SK-N-SH treated with all-trans-retinoic acid at 6 μM for 48 hours (cell line): ENCODE measurements at regions not wholly inside any gene's neighbourhood (a gene's known extent, or its start where the extent isn't known, plus 50 kb on each side); places are given as distances from the start of the nearest gene placed in this dataset.
A peak's percentile ranks its signal among the peaks of the same experiment; 100 is the strongest.

Source experiments
- ATAC-seq: fragments of 200-7000 bp; cut with Tn5 transposase; 3 replicates; pipeline ENCODE4 v1.9.1; 2020; ENCODE audit warnings: mild to moderate bottlenecking, moderate library complexity
- ARNTL ChIP-seq: fragments of 450-650 bp; formaldehyde crosslinking; IDR thresholded peaks from 2 replicates; pipeline ENCODE4 v1.5.0; 2020; ENCODE audit warnings: low read depth, mild to moderate bottlenecking, moderate library complexity, borderline replicate concordance
- CREB5 ChIP-seq: fragments of 250-450 bp; sonication (Bioruptor Pico); IDR thresholded peaks from 2 replicates; pipeline ENCODE4 v1.5.1; 2020; ENCODE audit warnings: low read depth, mild to moderate bottlenecking, moderate library complexity
- CSRNP3 ChIP-seq: fragments of 250-450 bp; sonication (Bioruptor Pico); IDR thresholded peaks from 2 replicates; pipeline ENCODE4 v1.5.1; 2021; ENCODE audit warnings: mild to moderate bottlenecking, moderate library complexity
- ESRRG ChIP-seq: fragments of 250-450 bp; sonication (Bioruptor Pico); IDR thresholded peaks from 2 replicates; pipeline ENCODE4 v1.6.1; 2021; ENCODE audit warnings: mild to moderate bottlenecking
- GLIS3 ChIP-seq: fragments of 250-450 bp; sonication (Bioruptor Pico); IDR thresholded peaks from 2 replicates; pipeline ENCODE4 v1.5.0; 2020; ENCODE audit warnings: mild to moderate bottlenecking, moderate library complexity
- ISL1 ChIP-seq: fragments of 250-450 bp; sonication (Bioruptor Pico); IDR thresholded peaks from 2 replicates; pipeline ENCODE4 v2.1.2; 2022; ENCODE audit warnings: mild to moderate bottlenecking, moderate library complexity
- OSR1 ChIP-seq: fragments of 250-450 bp; sonication (Bioruptor Pico); IDR thresholded peaks from 2 replicates; pipeline ENCODE4 v1.8.0; 2022; ENCODE audit warnings: moderate library complexity, mild to moderate bottlenecking, inconsistent platforms
- POU6F1 ChIP-seq: fragments of 250-450 bp; sonication (Bioruptor Pico); IDR thresholded peaks from 2 replicates; pipeline ENCODE4 v1.8.0; 2021; ENCODE audit warnings: low read depth, mild to moderate bottlenecking, moderate library complexity, borderline replicate concordance
- PPARA ChIP-seq: fragments of 250-450 bp; sonication (Bioruptor Pico); IDR thresholded peaks from 2 replicates; pipeline ENCODE4 v1.5.0; 2020; ENCODE audit warnings: mild to moderate bottlenecking, borderline replicate concordance
- RARB ChIP-seq: fragments of 250-450 bp; sonication (Bioruptor Pico); IDR thresholded peaks from 2 replicates; pipeline ENCODE4 v1.8.0; 2021; ENCODE audit warnings: mild to moderate bottlenecking, moderate library complexity
- SNAI2 ChIP-seq: fragments of 250-450 bp; sonication (Bioruptor Pico); IDR thresholded peaks from 2 replicates; pipeline ENCODE4 v1.5.0; 2020; ENCODE audit warnings: mild to moderate bottlenecking, moderate library complexity
- TCF4 ChIP-seq: fragments of 250-450 bp; sonication (Bioruptor Pico); IDR thresholded peaks from 2 replicates; pipeline ENCODE4 v1.8.0; 2021; ENCODE audit warnings: mild to moderate bottlenecking, moderate library complexity, borderline replicate concordance
- TOX ChIP-seq: fragments of 250-450 bp; sonication (Bioruptor Pico); IDR thresholded peaks from 2 replicates; pipeline ENCODE4 v1.8.0; 2021; ENCODE audit warnings: mild to moderate bottlenecking, moderate library complexity, borderline replicate concordance
- ZC3H10 ChIP-seq: fragments of 250-450 bp; sonication (Bioruptor Pico); IDR thresholded peaks from 2 replicates; pipeline ENCODE4 v1.5.1; 2021; ENCODE audit warnings: mild to moderate bottlenecking, moderate library complexity
- ZFP3 ChIP-seq: fragments of 250-450 bp; sonication (Bioruptor Pico); IDR thresholded peaks from 2 replicates; pipeline ENCODE4 v1.5.0; 2020; ENCODE audit warnings: mild to moderate bottlenecking, moderate library complexity
- ZFP30 ChIP-seq: fragments of 450-650 bp; formaldehyde crosslinking; IDR thresholded peaks from 2 replicates; pipeline ENCODE4 v1.5.0; 2022; ENCODE audit warnings: mild to moderate bottlenecking, moderate library complexity
- ZNF565 ChIP-seq: fragments of 450-650 bp; formaldehyde crosslinking; conservative IDR thresholded peaks from 2 replicates; pipeline ENCODE4 v1.5.0; 2020; ENCODE audit warnings: low read depth, mild to moderate bottlenecking, moderate library complexity
- ZNF8 ChIP-seq: fragments of 450-650 bp; formaldehyde crosslinking; IDR thresholded peaks from 2 replicates; pipeline ENCODE4 v1.5.0; 2020; ENCODE audit warnings: mild to moderate bottlenecking, moderate library complexity
- TF ChIP-seq, protein P1 (sequence below): fragments of 250-450 bp; sonication (Bioruptor Pico); IDR thresholded peaks from 2 replicates; pipeline ENCODE4 v1.5.0; 2020; ENCODE audit warnings: mild to moderate bottlenecking, moderate library complexity
- TF ChIP-seq, protein P2 (sequence below): fragments of 250-450 bp; sonication (Bioruptor Pico); IDR thresholded peaks from 2 replicates; pipeline ENCODE4 v1.8.0; 2020; ENCODE audit warnings: mild to moderate bottlenecking, moderate library complexity, borderline replicate concordance

DNA sequence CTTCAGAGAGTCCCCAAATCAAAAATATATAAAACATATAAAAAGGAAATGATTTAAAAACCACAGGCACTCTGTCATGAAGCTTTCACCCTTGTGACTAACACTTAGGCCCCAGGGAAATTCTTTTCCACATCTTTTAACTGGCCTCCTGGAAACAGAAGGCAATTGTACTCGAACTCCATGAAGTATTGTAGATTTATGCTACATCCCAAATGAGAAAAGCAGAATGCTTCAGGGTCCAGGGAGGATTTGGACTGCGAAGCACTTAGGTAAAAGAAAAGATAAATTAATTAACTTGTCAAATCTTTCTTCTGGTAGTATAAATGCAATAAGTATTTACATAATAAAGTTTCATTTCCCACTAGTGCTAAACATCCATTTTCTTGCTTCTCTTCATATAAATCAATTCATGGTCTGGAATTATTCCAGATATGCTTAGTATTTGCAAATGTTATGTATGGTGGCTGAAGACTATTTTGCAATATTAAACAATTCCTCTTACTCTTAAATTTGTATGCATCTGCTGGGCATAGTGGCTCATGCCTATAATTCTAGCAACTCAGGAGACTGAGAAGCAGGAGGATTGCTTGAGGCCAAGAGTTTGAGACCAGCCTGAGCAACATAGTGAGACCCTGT, 64.9 kb upstream of the ELL2 start:
- no peak for TF ChIP-seq SNAI2 (CRISPR knock-in tag)
- TF ChIP-seq ISL1 (CRISPR knock-in tag): peak; percentile 47; the same call in 1 of the 2 replicates
- 0 out of 2 replicates have a peak, but pooled peaks have one; percentile 23 for TF ChIP-seq ZC3H10
- TF ChIP-seq, protein P1, sequence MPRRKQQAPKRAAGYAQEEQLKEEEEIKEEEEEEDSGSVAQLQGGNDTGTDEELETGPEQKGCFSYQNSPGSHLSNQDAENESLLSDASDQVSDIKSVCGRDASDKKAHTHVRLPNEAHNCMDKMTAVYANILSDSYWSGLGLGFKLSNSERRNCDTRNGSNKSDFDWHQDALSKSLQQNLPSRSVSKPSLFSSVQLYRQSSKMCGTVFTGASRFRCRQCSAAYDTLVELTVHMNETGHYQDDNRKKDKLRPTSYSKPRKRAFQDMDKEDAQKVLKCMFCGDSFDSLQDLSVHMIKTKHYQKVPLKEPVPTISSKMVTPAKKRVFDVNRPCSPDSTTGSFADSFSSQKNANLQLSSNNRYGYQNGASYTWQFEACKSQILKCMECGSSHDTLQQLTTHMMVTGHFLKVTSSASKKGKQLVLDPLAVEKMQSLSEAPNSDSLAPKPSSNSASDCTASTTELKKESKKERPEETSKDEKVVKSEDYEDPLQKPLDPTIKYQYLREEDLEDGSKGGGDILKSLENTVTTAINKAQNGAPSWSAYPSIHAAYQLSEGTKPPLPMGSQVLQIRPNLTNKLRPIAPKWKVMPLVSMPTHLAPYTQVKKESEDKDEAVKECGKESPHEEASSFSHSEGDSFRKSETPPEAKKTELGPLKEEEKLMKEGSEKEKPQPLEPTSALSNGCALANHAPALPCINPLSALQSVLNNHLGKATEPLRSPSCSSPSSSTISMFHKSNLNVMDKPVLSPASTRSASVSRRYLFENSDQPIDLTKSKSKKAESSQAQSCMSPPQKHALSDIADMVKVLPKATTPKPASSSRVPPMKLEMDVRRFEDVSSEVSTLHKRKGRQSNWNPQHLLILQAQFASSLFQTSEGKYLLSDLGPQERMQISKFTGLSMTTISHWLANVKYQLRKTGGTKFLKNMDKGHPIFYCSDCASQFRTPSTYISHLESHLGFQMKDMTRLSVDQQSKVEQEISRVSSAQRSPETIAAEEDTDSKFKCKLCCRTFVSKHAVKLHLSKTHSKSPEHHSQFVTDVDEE (CRISPR knock-in tag): no peak
- no peak for TF ChIP-seq ARNTL (CRISPR knock-in tag)
- no peak for TF ChIP-seq ZNF8
- no peak for TF ChIP-seq ZFP3 (CRISPR knock-in tag)
- no peak for TF ChIP-seq ZFP30 (CRISPR knock-in tag)
- TF ChIP-seq TOX (CRISPR knock-in tag): no peak
- no peak for TF ChIP-seq PPARA
- TF ChIP-seq, protein P2, sequence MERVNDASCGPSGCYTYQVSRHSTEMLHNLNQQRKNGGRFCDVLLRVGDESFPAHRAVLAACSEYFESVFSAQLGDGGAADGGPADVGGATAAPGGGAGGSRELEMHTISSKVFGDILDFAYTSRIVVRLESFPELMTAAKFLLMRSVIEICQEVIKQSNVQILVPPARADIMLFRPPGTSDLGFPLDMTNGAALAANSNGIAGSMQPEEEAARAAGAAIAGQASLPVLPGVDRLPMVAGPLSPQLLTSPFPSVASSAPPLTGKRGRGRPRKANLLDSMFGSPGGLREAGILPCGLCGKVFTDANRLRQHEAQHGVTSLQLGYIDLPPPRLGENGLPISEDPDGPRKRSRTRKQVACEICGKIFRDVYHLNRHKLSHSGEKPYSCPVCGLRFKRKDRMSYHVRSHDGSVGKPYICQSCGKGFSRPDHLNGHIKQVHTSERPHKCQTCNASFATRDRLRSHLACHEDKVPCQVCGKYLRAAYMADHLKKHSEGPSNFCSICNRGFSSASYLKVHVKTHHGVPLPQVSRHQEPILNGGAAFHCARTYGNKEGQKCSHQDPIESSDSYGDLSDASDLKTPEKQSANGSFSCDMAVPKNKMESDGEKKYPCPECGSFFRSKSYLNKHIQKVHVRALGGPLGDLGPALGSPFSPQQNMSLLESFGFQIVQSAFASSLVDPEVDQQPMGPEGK (CRISPR knock-in tag): no peak
- peak; percentile 56; the same call in 2 of the 3 replicates for ATAC-seq

GRCh38 chr5:96024683-96025475, 63.2 kb upstream of the ELL2 start:
- no peak for ATAC-seq
- TF ChIP-seq ZNF8: no peak
- no peak for TF ChIP-seq GLIS3
- no peak for TF ChIP-seq ZNF565 (CRISPR knock-in tag)
- TF ChIP-seq POU6F1 (CRISPR knock-in tag): no peak
- TF ChIP-seq OSR1 (CRISPR knock-in tag): no peak
- TF ChIP-seq RARB (CRISPR knock-in tag): no peak
- TF ChIP-seq ARNTL (CRISPR knock-in tag): no peak
- TF ChIP-seq TCF4: no peak
- no peak for TF ChIP-seq CREB5
- TF ChIP-seq, protein P2 (CRISPR knock-in tag): no peak
- no peak for TF ChIP-seq CSRNP3
- no peak for TF ChIP-seq ESRRG (CRISPR knock-in tag)
- TF ChIP-seq PPARA: no peak
- TF ChIP-seq ZFP3 (CRISPR knock-in tag): no peak
- TF ChIP-seq ISL1 (CRISPR knock-in tag): no peak
- TF ChIP-seq SNAI2 (CRISPR knock-in tag): no peak
- no peak for TF ChIP-seq ZFP30 (CRISPR knock-in tag)
